Suppressor macrophage (primary cell): ENCODE measurements at regions not wholly inside any gene's neighbourhood (a gene's known extent, or its start where the extent isn't known, plus 50 kb on each side); places are given as distances from the start of the nearest gene placed in this dataset.

Source experiments
- DNase-seq, 4 experiments: peaks; one replicate each; pipeline ENCODE4 v3.0.0-alpha.2; 2020 to 2022

GRCh38 chr2:136557203-136557602, 208.1 kb upstream of the THSD7B start:
- DNase-seq, result no peak

GRCh38 chr2:136550181-136550580, 215.2 kb upstream of the THSD7B start:
- no peak for DNase-seq

- no peak for DNase-seq
These were observed 226.0 kb upstream of the THSD7B start for GRCh38 chr2:136539355-136539754.

GRCh38 chr2:136538489-136538888, 226.9 kb upstream of the THSD7B start:
- no peak for DNase-seq

GRCh38 chr2:136534811-136535210, 230.5 kb upstream of the THSD7B start:
- no peak for DNase-seq

GRCh38 chr2:136532171-136532570, 233.2 kb upstream of the THSD7B start:
- no peak for DNase-seq

- DNase-seq, result no peak
These were observed 233.6 kb upstream of the THSD7B start for GRCh38 chr2:136531731-136532130.

GRCh38 chr2:136530146-136530545, 235.2 kb upstream of the THSD7B start:
- DNase-seq, result no peak

- DNase-seq, result peak in 3 of 4 experiments; percentile 11 to 32 (median 27)
These were observed 237.8 kb upstream of the THSD7B start for GRCh38 chr2:136527560-136527959.

- no peak for DNase-seq
These were observed 242.6 kb upstream of the THSD7B start for GRCh38 chr2:136522724-136523123.

GRCh38 chr2:136517716-136518115, 247.6 kb upstream of the THSD7B start:
- no peak for DNase-seq

GRCh38 chr2:136510244-136510643, 255.1 kb upstream of the THSD7B start:
- no peak for DNase-seq

GRCh38 chr2:136505462-136505861, 259.9 kb upstream of the THSD7B start:
- DNase-seq, result no peak

GRCh38 chr2:136502660-136503059, 262.7 kb upstream of the THSD7B start:
- no peak for DNase-seq

- no peak for DNase-seq
These were observed 267.6 kb upstream of the THSD7B start for GRCh38 chr2:136497709-136498108.

GRCh38 chr2:136496966-136497365, 268.4 kb upstream of the THSD7B start:
- DNase-seq, result no peak

GRCh38 chr2:136495636-136496035, 269.7 kb upstream of the THSD7B start:
- peak in 1 of 4 experiments; percentile 2 for DNase-seq

GRCh38 chr2:136492901-136493300, 272.4 kb upstream of the THSD7B start:
- DNase-seq, result no peak

GRCh38 chr2:136490100-136490499, 275.2 kb upstream of the THSD7B start:
- DNase-seq, result no peak

- no peak for DNase-seq
These were observed 277.9 kb upstream of the THSD7B start for GRCh38 chr2:136487421-136487820.

- no peak for DNase-seq
These were observed 279.2 kb upstream of the THSD7B start for GRCh38 chr2:136486115-136486514.

GRCh38 chr2:136482966-136483365, 282.4 kb upstream of the THSD7B start:
- no peak for DNase-seq

- DNase-seq, result no peak
These were observed 283.3 kb upstream of the THSD7B start for GRCh38 chr2:136482006-136482405.

- no peak for DNase-seq
These were observed 285.6 kb upstream of the THSD7B start for GRCh38 chr2:136479696-136480095.

GRCh38 chr2:136468799-136469369, 296.5 kb upstream of the THSD7B start:
- DNase-seq, result no peak
